ENCODE measurements at regions not wholly inside any gene's neighbourhood (a gene's known extent, or its start where the extent isn't known, plus 50 kb on each side); places are given as distances from the start of the nearest gene placed in this dataset.
A peak's percentile ranks its signal among the peaks of the same experiment; 100 is the strongest.

GRCh38 chr4:15320121-15320678 is 107.6 kb upstream of the C1QTNF7 start:
- Mint-ChIP-seq H3K9me3 (no peaks in the 10 kb centered on the region), H3K4me3 (no peak overlapping the region), H3K4me1 (peaks cover 21% of the 10 kb centered on the region), H3K27ac (no peak overlapping the region), H3K27me3 (ENCODE audit: low read depth, poor library complexity) (peaks cover 3% of the 10 kb centered on the region), H3K36me3 (ENCODE audit: low read depth) (no peaks in the 10 kb centered on the region)
- TF ChIP-seq CTCF (IDR thresholded peaks at IDR 0.05) = no peak
- DNase-seq = no peak

GRCh38 chr4:15322006-15322405 is 105.8 kb upstream of the C1QTNF7 start:
- Mint-ChIP-seq H3K4me1 (peaks cover 8% of the 10 kb centered on the region), H3K27me3 (ENCODE audit: low read depth, poor library complexity) (peaks cover 3% of the 10 kb centered on the region), H3K4me3 (no peak overlapping the region), H3K27ac (no peak overlapping the region), H3K9me3 (peaks cover 7% of the 10 kb centered on the region), H3K36me3 (ENCODE audit: low read depth) (peaks cover 1% of the 10 kb centered on the region)
- DNase-seq = no peak
- no peak for TF ChIP-seq CTCF (IDR thresholded peaks at IDR 0.05)

DNA sequence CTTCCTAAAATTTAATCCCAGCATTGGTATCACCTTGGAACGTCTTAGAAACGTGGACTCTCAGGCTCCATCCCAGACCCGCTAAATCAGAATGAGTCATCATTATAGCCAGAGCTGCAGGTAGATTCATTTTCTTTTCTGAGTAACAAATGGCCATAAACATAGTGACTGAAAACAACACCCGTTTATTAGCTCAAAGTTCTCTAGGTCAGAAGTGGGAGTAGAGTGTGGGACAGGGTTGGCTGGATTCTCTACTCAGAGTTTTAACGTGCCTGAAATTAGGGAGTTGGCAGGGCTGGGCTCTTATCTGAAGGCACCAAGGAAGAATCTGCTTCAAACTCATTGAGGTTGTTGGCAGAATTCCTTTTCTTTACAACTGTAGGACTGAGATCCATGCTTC is 101.8 kb upstream of the C1QTNF7 start:
- Mint-ChIP-seq H3K36me3 (ENCODE audit: low read depth) (peaks cover 4% of the 10 kb centered on the region), H3K4me3 (no peak overlapping the region), H3K27ac (peak overlapping the region; percentile 89), H3K4me1 (peaks cover 8% of the 10 kb centered on the region), H3K9me3 (peaks cover 7% of the 10 kb centered on the region), H3K27me3 (ENCODE audit: low read depth, poor library complexity) (peaks cover 3% of the 10 kb centered on the region)
- DNase-seq = no peak
- TF ChIP-seq CTCF (IDR thresholded peaks at IDR 0.05) = no peak

DNA sequence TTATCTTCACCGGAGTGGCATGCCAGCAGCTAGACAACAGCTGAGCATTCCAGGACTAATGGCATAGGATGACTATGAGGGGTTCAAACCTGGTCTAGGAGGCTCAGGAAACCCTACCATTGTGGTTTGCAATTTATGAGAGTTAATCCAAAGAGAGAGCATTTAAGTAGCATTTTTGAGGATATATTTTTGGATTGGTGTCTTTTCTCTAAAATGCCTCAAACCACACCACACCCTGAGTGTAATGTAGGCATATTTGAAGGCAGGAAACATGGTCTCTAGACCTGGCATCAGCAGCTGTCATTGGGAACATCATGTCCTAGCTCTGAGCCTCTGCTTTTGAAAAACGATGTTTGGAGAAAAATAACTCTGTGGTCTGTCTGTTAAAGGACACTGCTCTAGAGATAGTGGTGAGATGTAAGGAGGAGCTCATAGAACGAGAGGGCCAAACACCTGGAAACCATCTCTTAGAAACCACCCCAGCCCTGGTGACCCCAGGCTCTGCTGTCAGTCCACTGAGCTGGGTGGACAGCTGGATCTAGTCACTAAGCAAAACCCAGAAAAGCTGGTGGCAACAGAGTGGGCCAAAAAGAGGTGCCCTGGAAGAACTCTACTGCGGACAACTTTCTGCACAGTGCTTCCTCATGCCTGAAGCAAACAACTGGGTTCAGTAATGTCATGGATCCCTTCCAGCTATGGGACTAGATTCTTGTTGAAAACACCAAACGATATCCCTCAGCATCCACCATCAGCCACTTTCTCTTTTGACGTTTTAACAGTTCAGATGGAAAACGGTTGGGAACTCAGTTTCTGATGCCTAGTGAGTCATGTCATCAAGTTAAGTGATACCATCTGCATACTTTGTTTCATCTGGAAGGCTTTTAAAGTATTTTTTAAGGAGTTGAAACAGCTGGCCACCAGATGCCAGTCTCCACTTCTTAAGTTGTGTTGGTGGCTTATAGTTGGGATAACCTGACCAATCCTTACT is 100.2 kb upstream of the C1QTNF7 start:
- Mint-ChIP-seq H3K4me1 (no peaks in the 10 kb centered on the region), H3K36me3 (ENCODE audit: low read depth) (peaks cover 4% of the 10 kb centered on the region), H3K27me3 (ENCODE audit: low read depth, poor library complexity) (peaks cover 3% of the 10 kb centered on the region), H3K9me3 (peaks cover 7% of the 10 kb centered on the region), H3K4me3 (no peak overlapping the region), H3K27ac (peak overlapping the region; percentile 59)
- TF ChIP-seq CTCF (IDR thresholded peaks at IDR 0.05) = no peak
- no peak for DNase-seq

DNA sequence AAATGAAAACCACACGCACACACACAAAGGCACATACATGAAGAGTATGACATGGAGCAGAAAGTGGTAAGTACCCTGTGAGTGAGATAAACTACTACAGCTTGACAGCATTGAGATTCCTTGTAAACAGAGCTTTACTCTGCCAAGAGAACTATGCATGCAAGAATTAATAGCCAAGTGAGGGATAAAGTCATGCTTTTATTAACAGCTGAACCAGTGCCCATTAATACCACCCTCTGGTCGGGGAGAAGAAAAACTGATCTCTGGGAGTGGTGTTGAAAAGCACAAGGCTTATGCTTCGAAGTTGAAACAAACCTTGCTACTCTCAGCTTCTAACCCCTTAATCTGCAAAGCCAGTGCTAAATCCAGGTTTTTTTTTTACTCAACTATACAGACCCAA is 95.9 kb upstream of the C1QTNF7 start:
- peaks cover 6% of the 10 kb centered on the region for H3K36me3 Mint-ChIP-seq (ENCODE audit: low read depth)
- no peak overlapping the region for H3K27ac Mint-ChIP-seq
- no peak for DNase-seq
- TF ChIP-seq CTCF (IDR thresholded peaks at IDR 0.05) = no peak
- H3K4me3 Mint-ChIP-seq = no peak overlapping the region
- H3K4me1 Mint-ChIP-seq = peaks cover 22% of the 10 kb centered on the region
- no peaks in the 10 kb centered on the region for H3K27me3 Mint-ChIP-seq (ENCODE audit: low read depth, poor library complexity)
- H3K9me3 Mint-ChIP-seq = peaks cover 3% of the 10 kb centered on the region
